ENCODE measurements at regions not wholly inside any gene's neighbourhood (a gene's known extent, or its start where the extent isn't known, plus 50 kb on each side); places are given as distances from the start of the nearest gene placed in this dataset.

- no peaks in the 10 kb centered on the region for H3F3A ChIP-seq (ENCODE audit: insufficient read depth, low read length)
- no peaks in the 10 kb centered on the region for H3K36me3 ChIP-seq (ENCODE audit: insufficient read depth, low read length)
- H3K4me2 ChIP-seq (ENCODE audit: low read length): no peak overlapping the region
- no peaks in the 10 kb centered on the region for H3K9me3 ChIP-seq (ENCODE audit: low read length)
- H3K27ac ChIP-seq (ENCODE audit: low read depth, low read length, poor library complexity, severe bottlenecking): no peak overlapping the region
- no peaks in the 10 kb centered on the region for H3K9me2 ChIP-seq (ENCODE audit: low read depth, low read length)
- no peaks in the 10 kb centered on the region for H3K4me1 ChIP-seq (ENCODE audit: insufficient read depth, low read length, severe bottlenecking)
- TF ChIP-seq CTCF (IDR thresholded peaks at IDR 0.05; ENCODE audit: low read length): no peak
- no peak for TF ChIP-seq EZH2 (IDR thresholded peaks at IDR 0.05; ENCODE audit: borderline replicate concordance, low read length)
- no peak overlapping the region for H3K4me3 ChIP-seq (ENCODE audit: low read depth, low read length, poor library complexity, severe bottlenecking)
- H3K27me3 ChIP-seq (ENCODE audit: insufficient read depth, low read length): no peaks in the 10 kb centered on the region
- H3K79me2 ChIP-seq (ENCODE audit: insufficient read depth, low read length): no peaks in the 10 kb centered on the region
- no peak overlapping the region for H2AFZ ChIP-seq (ENCODE audit: low read length)
- H3K9ac ChIP-seq (ENCODE audit: low read length): no peak overlapping the region
- no peaks in the 10 kb centered on the region for H4K20me1 ChIP-seq (ENCODE audit: insufficient read depth, low read length)
These were observed 106.6 kb upstream of the H2AZ1 start for GRCh38 chr4:100056701-100057100.

- H3K9me2 ChIP-seq (ENCODE audit: low read depth, low read length): no peaks in the 10 kb centered on the region
- H3K4me1 ChIP-seq (ENCODE audit: insufficient read depth, low read length, severe bottlenecking): no peaks in the 10 kb centered on the region
- no peaks in the 10 kb centered on the region for H3K79me2 ChIP-seq (ENCODE audit: insufficient read depth, low read length)
- no peaks in the 10 kb centered on the region for H4K20me1 ChIP-seq (ENCODE audit: insufficient read depth, low read length)
- H3K9ac ChIP-seq (ENCODE audit: low read length): no peak overlapping the region
- no peaks in the 10 kb centered on the region for H3K27me3 ChIP-seq (ENCODE audit: insufficient read depth, low read length)
- no peaks in the 10 kb centered on the region for H3F3A ChIP-seq (ENCODE audit: insufficient read depth, low read length)
- H2AFZ ChIP-seq (ENCODE audit: low read length): no peak overlapping the region
- no peak for TF ChIP-seq CTCF (IDR thresholded peaks at IDR 0.05; ENCODE audit: low read length)
- TF ChIP-seq EZH2 (IDR thresholded peaks at IDR 0.05; ENCODE audit: borderline replicate concordance, low read length): no peak
- H3K9me3 ChIP-seq (ENCODE audit: low read length): no peaks in the 10 kb centered on the region
- no peak overlapping the region for H3K4me2 ChIP-seq (ENCODE audit: low read length)
- no peak overlapping the region for H3K27ac ChIP-seq (ENCODE audit: low read depth, low read length, poor library complexity, severe bottlenecking)
- H3K36me3 ChIP-seq (ENCODE audit: insufficient read depth, low read length): no peaks in the 10 kb centered on the region
- H3K4me3 ChIP-seq (ENCODE audit: low read depth, low read length, poor library complexity, severe bottlenecking): no peak overlapping the region
These were observed 104.0 kb upstream of the H2AZ1 start for GRCh38 chr4:100054071-100054470.

GRCh38 chr4:100049872-100050271 is 99.8 kb upstream of the H2AZ1 start:
- no peak for TF ChIP-seq CTCF (IDR thresholded peaks at IDR 0.05; ENCODE audit: low read length)
- TF ChIP-seq EZH2 (IDR thresholded peaks at IDR 0.05; ENCODE audit: borderline replicate concordance, low read length): no peak
- no peaks in the 10 kb centered on the region for H3K4me1 ChIP-seq (ENCODE audit: insufficient read depth, low read length, severe bottlenecking)
- no peaks in the 10 kb centered on the region for H3K9me2 ChIP-seq (ENCODE audit: low read depth, low read length)
- H3F3A ChIP-seq (ENCODE audit: insufficient read depth, low read length): no peaks in the 10 kb centered on the region
- no peak overlapping the region for H3K4me3 ChIP-seq (ENCODE audit: low read depth, low read length, poor library complexity, severe bottlenecking)
- H3K4me2 ChIP-seq (ENCODE audit: low read length): no peak overlapping the region
- H4K20me1 ChIP-seq (ENCODE audit: insufficient read depth, low read length): no peaks in the 10 kb centered on the region
- no peaks in the 10 kb centered on the region for H3K79me2 ChIP-seq (ENCODE audit: insufficient read depth, low read length)
- no peak overlapping the region for H2AFZ ChIP-seq (ENCODE audit: low read length)
- H3K9me3 ChIP-seq (ENCODE audit: low read length): no peaks in the 10 kb centered on the region
- no peak overlapping the region for H3K9ac ChIP-seq (ENCODE audit: low read length)
- H3K27me3 ChIP-seq (ENCODE audit: insufficient read depth, low read length): no peaks in the 10 kb centered on the region
- no peak overlapping the region for H3K27ac ChIP-seq (ENCODE audit: low read depth, low read length, poor library complexity, severe bottlenecking)
- H3K36me3 ChIP-seq (ENCODE audit: insufficient read depth, low read length): no peaks in the 10 kb centered on the region
